Testis (tissue), 2 donors: ENCODE measurements at regions not wholly inside any gene's neighbourhood (a gene's known extent, or its start where the extent isn't known, plus 50 kb on each side); places are given as distances from the start of the nearest gene placed in this dataset.

Source experiments
- CTCF ChIP-seq, 3 experiments: fragments of 450-650 bp in 2 of 3; fragments of 200-600 bp in 1 of 3; sonication (generic) in 1 of 3; IDR thresholded peaks; one replicate each; pipeline ENCODE4 v1.5.1; 2016 to 2019; ENCODE audit warnings: antibody characterized with exemption in 3 of 3, mild to moderate bottlenecking in 2 of 3, moderate library complexity in 1 of 3
- POLR2A ChIP-seq: fragments of 450-650 bp; IDR thresholded peaks from one replicate; pipeline ENCODE4 v1.6.1; 2017; ENCODE audit warnings: antibody characterized with exemption, mild to moderate bottlenecking, moderate library complexity

DNA sequence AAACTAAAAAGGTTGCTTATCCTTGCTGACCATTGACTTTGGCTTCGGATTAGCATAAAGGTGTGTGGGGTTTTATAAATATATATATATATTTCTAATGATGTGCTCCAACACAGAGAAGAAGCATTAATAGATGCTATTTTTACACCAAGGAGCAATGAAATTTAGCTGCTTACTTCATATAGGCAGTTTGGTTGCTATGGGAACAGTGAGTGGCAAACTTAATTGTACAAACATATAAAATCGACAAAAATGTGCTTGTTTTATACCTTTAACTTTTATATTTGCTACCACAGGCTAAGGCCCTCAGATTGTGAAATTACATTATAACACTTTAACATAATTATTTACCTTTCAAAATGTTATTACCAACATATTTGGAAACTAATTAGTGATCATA is 303.4 kb downstream of the SEC23A start:
- TF ChIP-seq POLR2A (no peak), CTCF (IDR thresholded peaks at IDR 0.05) (no peak)
